Upper lobe of left lung (tissue), 4 donors: ENCODE measurements at regions not wholly inside any gene's neighbourhood (a gene's known extent, or its start where the extent isn't known, plus 50 kb on each side); places are given as distances from the start of the nearest gene placed in this dataset.

Experiments
- CTCF ChIP-seq, 6 experiments: fragments of 450-650 bp in 4 of 6; fragments of 200-600 bp in 2 of 6; sonication (generic) in 2 of 6; IDR thresholded peaks; one replicate each; pipeline ENCODE4 v1.5.1; 2016 to 2019; ENCODE audit warnings: antibody characterized with exemption in 6 of 6
- POLR2AphosphoS5 ChIP-seq, 2 donors: sonication (generic); formaldehyde crosslinking; IDR thresholded peaks; one replicate each; pipeline ENCODE4 v1.5.1; 2017; ENCODE audit warnings: antibody characterized with exemption in 2 of 2

GRCh38 chr10:120770496-120770895, 80.7 kb upstream of the WDR11 start:
- TF ChIP-seq POLR2AphosphoS5 (IDR thresholded peaks at IDR 0.05), result no peak
- no peak for TF ChIP-seq CTCF (IDR thresholded peaks at IDR 0.05)
